ENCODE measurements at regions not wholly inside any gene's neighbourhood (a gene's known extent, or its start where the extent isn't known, plus 50 kb on each side); places are given as distances from the start of the nearest gene placed in this dataset.

- DNase-seq, result no peak
Measured at GRCh38 chr15:96087180-96087884, 243.2 kb upstream of the NR2F2 start.

DNA sequence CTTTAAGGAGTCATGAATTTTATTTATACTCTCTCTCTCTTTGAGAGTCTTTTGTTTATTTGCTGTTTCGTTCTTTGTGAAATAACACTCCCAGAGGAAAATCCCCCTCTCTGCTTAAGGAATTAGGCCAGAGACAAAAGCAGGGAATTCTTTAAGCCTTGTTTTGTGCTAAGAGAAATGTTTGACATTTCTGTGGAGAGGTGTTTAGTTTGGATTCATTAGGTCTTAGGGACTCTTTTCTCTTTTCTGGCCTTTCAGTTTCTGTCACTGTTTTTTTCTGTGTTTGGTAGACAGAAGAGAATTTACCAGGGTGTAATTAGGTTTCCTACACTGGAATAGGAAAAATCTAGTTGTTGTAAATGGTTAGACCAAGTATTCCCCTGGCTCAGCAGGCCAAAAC, 241.8 kb upstream of the NR2F2 start:
- no peak for DNase-seq

- DNase-seq, result no peak
Measured at GRCh38 chr15:96089405-96090058, 241.0 kb upstream of the NR2F2 start.

GRCh38 chr15:96092186-96092585, 238.3 kb upstream of the NR2F2 start:
- no peak for DNase-seq

GRCh38 chr15:96093063-96093462, 237.4 kb upstream of the NR2F2 start:
- no peak for DNase-seq

DNA sequence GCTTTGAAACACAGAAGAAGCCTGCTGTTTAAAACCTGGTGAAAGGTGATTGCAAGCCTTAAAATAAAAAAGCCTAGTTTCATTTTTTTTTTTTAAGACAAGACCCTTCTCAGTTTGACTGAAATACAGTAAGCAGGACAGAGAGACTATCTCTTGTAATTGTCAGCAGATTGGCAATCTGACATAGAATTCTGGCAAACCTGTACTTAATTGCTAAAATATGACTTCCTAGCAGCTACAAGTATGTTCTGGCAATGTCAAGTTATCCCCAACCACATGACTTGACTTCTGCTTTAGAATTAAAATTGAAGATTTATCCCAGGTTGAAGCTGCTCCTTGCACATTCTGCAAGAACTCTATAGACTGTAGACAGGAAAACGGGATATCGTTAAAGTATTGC, 232.8 kb upstream of the NR2F2 start:
- DNase-seq, result no peak

DNA sequence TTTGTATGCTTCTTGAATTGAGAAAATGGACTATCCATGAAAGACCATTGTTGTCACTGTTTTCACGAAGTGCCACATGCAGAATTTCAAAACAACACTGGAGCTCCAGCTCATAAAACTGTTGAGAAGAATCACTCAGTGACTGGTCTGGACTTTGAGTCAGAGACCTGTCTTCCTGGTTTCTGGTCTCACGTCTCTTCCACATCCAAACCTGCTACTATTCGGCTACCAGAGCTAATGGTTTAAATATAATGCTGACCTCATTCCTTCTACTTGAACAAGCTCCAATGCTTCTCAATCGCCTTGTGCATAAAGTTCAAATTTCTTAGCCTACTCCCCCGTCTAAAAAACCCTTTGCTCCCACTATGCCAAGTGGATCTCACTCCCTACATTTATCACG, 227.9 kb upstream of the NR2F2 start:
- no peak for DNase-seq

DNA sequence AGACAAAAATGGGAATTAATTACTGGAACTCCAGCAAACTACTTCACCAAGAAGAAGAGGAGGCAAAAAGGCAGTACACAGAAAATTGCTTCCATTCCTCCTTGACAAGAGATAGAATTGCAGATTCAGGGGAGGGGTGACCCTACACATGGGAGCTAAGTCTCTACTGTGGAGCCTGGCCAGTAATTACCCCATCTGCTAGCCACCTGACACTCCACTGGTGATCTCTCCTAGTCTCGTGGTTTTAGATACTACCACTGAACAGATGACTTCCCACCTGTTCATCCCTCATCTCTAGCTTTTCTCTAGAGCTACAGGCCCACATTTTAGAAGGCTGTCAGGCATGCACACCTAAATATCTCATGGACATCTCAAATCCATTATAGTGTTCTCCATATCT, 224.3 kb upstream of the NR2F2 start:
- DNase-seq, result no peak

DNA sequence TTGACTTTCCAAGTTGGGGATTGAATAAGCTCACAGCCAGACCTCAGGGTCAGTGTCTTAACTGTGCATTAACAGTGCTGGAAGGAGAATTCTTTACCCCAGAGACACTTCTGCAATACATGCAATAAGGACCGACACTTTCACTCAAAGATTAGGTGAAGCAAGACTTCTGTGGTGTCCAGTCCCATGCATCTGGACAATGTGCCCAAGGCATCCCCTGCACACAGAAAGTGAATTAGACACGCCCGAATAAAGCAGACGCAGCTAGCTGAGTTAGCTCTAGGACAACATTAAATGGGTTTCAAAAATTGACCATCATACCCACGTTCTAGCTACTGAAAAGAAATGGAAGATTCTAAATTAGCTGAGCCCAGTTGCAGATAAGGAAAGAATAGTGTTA, 223.9 kb upstream of the NR2F2 start:
- DNase-seq, result no peak

DNA sequence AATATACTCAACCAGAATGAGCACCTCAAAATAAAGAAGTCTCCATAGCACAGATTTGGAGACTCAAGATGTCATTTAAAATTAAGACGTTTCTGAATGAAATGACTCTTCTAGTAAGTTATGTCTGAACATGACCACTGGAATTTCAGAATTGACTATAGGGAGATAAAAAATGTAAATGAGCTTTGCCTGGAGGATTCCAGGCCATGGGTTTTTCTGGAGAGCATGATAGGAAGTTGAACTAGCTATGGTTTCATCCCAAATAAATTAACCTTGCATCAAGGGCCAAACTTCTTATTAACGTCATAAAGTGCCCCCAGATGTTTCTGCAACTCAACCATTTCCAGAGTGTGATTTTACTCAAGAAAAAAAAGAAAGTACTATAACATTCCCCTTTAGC, 222.6 kb upstream of the NR2F2 start:
- DNase-seq, result no peak

GRCh38 chr15:96108405-96108804, 222.1 kb upstream of the NR2F2 start:
- DNase-seq, result no peak

- DNase-seq, result no peak
Measured at GRCh38 chr15:96109820-96110219, 220.7 kb upstream of the NR2F2 start.

DNA sequence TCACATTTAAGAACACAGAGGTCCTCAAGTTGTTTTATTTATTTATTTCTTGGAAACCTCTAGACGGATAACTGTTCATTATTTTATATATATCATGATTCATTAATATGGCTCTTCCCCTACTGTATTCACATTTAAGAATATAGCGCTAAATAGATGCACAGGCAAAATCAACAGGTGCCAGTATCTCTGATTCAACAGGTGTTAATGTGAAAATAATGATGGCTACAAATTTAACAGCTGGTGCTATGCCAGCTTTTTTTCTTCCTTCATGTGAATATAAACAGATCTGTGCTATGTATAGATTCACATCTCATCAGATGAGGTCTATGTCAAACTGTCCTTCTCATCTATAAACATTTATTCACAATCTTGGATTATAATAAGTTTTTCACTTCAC, 218.5 kb upstream of the NR2F2 start:
- DNase-seq, result no peak

GRCh38 chr15:96115642-96116041, 214.9 kb upstream of the NR2F2 start:
- DNase-seq, result no peak

DNA sequence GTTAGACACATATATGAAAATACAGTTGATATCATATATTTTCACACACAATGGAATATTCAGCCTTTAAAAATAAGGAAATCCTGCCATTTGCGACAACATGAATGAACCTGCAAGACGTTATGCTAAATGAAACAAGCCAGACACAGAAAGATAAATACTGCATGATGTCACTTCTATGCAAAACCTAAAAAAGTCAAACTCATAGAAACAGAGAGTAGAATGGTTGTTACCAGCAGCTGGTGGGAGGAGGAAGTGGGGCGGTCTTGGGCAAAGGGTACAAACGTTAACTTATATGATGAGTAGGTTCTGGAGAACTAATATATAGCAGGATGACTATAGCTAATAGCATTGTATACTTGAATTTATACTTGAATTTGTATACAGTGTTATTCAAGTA, 213.2 kb upstream of the NR2F2 start:
- no peak for DNase-seq

- DNase-seq, result no peak
Measured at GRCh38 chr15:96119734-96120133, 210.8 kb upstream of the NR2F2 start.

DNA sequence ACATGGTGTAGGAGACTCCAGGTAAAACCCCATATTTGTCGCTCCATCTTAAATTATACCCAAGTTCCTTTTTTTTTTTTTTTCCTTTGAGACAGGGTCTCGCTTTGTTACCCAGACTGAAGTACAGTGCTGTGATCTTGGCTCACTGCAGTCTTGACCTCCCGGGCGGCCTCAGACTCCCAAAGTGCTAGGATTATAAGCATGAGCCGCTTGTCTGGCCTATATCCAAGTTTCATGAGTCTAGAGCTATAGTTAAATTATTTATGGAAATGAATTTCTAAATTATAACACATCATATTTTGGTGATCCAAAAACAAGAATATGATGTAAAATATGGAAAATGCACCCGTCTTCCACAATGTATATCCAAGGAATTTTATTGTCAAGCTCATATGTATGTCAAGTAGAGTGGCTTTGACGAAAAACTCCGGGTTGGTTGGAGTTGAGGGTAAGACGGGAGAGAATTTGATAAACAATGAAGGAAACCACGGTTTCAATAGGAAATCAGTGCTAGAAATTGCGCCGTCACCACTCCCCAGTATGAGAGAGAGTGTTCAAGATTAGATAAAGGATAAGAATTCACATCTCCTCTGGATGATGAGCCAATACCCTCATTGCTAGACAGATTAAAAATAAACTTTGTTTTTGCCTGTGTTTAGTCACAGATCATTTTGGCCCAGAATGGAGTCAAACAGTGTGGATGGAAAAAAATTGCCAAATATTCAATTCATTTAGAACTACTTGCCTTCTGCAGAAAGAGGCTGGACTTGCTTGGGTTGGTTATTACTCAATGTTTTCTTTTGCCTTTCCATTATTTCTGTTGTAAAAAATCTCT, 209.2 kb upstream of the NR2F2 start:
- DNase-seq, result no peak

- no peak for DNase-seq
Measured at GRCh38 chr15:96122077-96123027, 208.1 kb upstream of the NR2F2 start.

- no peak for DNase-seq
Measured at GRCh38 chr15:96123028-96123400, 207.5 kb upstream of the NR2F2 start.

GRCh38 chr15:96123630-96124187, 206.8 kb upstream of the NR2F2 start:
- no peak for DNase-seq

DNA sequence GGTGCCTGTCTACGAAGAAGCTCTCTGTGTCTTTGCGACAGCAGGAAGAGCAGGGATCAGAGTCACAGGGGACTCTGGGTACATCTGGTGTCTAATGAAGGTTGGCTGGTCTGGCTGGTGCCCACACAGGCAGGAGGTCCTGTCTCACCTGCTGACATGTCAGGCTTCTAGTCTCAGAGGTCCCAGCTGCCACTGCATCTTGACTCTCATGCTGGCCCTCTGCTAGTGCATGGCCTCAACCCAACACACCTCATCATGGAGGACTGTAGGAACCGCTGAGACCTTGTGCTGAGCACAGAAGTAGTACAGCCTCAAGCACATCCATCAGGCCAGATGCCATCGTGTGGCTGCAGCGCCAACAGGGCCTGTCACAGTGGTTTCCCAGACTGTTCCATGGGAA, 206.1 kb upstream of the NR2F2 start:
- DNase-seq, result no peak

- DNase-seq, result no peak
Measured at GRCh38 chr15:96125721-96126415, 204.6 kb upstream of the NR2F2 start.
